Neuron (in vitro differentiated cells): ENCODE measurements at regions not wholly inside any gene's neighbourhood (a gene's known extent, or its start where the extent isn't known, plus 50 kb on each side); places are given as distances from the start of the nearest gene placed in this dataset.

Experiments used
- H2AFZ ChIP-seq: one replicate; pipeline ENCODE4 v1.6.1; 2013; ENCODE audit warnings: low read depth, mild to moderate bottlenecking, inconsistent platforms, low read length, moderate library complexity
- H3K27me3 ChIP-seq: one replicate; pipeline ENCODE4 v1.6.1; 2013; ENCODE audit warnings: low read length; ENCODE audit not compliant: insufficient read depth
- H3K36me3 ChIP-seq: one replicate; pipeline ENCODE4 v1.6.1; 2013; ENCODE audit warnings: low read length; ENCODE audit not compliant: insufficient read depth
- H3K4me1 ChIP-seq: one replicate; pipeline ENCODE4 v1.6.1; 2013; ENCODE audit warnings: low read length; ENCODE audit not compliant: insufficient read depth
- H3K4me3 ChIP-seq: 2 replicates; pipeline ENCODE4 v1.5.1; 2013; ENCODE audit warnings: mild to moderate bottlenecking, low read length, moderate library complexity
- H3K9me3 ChIP-seq: one replicate; pipeline ENCODE4 v1.6.1; 2013; ENCODE audit warnings: low read length

DNA sequence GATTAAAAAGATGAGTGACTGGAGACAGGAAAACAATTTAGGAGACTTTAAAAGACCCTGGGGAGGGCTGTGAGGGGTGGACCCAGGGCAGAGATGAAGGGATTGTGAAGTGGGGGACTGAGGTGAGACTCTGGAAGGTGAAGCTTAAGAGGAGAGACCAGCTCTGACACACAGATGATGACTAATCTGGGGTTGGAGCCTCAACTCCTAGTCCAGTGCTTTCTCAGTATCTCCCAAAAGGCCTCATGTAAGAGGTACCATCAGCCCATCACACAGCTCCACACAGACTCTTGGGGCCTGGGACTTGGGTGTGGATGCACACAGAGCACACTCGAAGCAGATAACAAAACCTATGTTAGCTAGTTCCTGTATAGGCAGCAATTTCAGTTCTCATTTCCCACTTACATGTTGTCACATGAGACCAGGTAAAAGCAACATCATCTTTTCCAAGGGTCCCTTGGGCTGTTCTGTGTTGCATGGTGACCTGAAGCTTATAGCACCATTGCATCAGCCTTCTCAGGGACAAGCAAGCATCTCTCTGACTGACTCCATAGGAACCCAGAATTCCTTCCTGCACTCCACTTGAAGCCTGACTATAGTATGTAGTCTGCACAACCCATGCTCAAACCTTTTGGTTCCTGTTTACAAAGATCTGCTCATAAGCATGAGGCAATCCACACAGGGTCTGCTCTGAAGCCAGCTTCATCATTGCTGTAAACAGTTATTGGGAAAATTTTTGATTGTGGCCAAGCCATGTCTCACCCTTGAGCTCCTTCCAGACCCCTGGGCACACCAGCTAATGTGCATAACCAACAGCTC, 88.6 kb upstream of the MYCBP2 start:
- no peaks in the 10 kb centered on the region for H3K9me3 ChIP-seq
- H3K4me1 ChIP-seq, result no peaks in the 10 kb centered on the region
- H3K36me3 ChIP-seq, result no peaks in the 10 kb centered on the region
- H3K27me3 ChIP-seq, result no peaks in the 10 kb centered on the region
- H3K4me3 ChIP-seq, result no peak overlapping the region
- H2AFZ ChIP-seq, result no peak overlapping the region

DNA sequence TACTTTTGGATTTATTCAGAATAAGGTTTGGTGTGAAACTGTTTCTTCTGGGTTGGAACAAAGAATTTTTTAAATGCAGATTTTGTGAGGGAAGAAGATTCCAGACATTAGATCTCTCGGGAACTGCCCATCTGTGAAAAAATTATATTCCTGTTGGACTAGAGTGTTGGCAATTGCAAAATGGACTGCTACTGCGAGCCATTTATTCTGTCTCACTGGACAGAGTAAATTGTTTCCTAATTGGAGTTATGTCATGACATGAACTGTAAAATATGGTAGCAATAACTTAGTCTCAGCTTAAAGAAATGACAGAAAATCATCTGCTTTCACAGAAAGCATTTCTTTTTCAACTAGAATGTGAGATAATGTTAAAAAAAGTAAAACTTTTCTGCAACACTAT, 86.0 kb upstream of the MYCBP2 start:
- Histone ChIP-seq H3K9me3 (no peaks in the 10 kb centered on the region), H3K4me1 (no peaks in the 10 kb centered on the region), H2AFZ (no peak overlapping the region), H3K4me3 (no peak overlapping the region), H3K27me3 (no peaks in the 10 kb centered on the region), H3K36me3 (no peaks in the 10 kb centered on the region)

DNA sequence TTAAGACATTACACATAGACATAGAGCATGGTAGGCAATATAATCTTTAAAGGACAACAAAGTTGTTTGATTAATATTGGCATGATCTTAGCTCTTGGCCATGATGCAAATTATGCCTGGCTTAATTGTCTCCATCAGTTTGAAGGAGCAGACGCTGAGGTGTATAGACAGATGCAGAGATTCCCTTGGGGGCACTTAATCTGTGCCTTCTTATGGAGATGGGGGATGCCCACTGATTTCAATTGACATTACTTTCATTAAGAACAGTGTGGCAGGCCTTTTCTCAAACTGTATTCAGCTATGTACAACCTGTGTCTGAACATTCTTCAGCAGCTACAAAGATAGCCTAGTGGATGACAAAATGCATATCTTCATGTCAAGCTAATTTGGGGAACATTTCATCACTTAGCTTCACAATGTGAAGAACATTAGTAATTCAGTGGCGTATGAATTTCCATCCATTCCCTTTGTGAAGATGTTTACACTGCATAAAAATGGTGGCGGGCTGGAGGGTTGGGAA, 85.3 kb upstream of the MYCBP2 start:
- Histone ChIP-seq H3K9me3 (no peaks in the 10 kb centered on the region), H3K27me3 (no peaks in the 10 kb centered on the region), H3K4me3 (no peak overlapping the region), H3K36me3 (no peaks in the 10 kb centered on the region), H2AFZ (no peak overlapping the region), H3K4me1 (no peaks in the 10 kb centered on the region)

DNA sequence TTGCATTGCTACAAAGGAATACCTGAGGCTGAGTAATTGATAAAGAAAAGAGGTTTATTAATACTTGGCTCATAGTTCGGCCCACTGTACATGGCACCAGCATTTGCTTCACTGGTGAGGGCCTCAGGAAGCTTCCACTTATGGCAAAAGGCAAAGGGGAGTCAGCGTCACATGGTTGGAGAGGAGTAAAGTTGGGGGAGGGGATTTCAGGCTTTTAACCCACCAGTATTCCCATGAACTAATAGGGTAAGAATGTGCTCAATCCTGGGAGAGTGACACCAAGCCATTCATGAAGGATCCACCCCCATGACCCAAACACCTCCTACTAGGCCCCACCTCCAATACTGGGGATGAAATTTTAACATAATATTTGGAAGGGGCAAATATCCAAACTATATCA, 82.5 kb upstream of the MYCBP2 start:
- Histone ChIP-seq H3K27me3 (no peaks in the 10 kb centered on the region), H3K9me3 (no peaks in the 10 kb centered on the region), H2AFZ (no peak overlapping the region), H3K4me1 (no peaks in the 10 kb centered on the region), H3K4me3 (no peak overlapping the region), H3K36me3 (no peaks in the 10 kb centered on the region)

DNA sequence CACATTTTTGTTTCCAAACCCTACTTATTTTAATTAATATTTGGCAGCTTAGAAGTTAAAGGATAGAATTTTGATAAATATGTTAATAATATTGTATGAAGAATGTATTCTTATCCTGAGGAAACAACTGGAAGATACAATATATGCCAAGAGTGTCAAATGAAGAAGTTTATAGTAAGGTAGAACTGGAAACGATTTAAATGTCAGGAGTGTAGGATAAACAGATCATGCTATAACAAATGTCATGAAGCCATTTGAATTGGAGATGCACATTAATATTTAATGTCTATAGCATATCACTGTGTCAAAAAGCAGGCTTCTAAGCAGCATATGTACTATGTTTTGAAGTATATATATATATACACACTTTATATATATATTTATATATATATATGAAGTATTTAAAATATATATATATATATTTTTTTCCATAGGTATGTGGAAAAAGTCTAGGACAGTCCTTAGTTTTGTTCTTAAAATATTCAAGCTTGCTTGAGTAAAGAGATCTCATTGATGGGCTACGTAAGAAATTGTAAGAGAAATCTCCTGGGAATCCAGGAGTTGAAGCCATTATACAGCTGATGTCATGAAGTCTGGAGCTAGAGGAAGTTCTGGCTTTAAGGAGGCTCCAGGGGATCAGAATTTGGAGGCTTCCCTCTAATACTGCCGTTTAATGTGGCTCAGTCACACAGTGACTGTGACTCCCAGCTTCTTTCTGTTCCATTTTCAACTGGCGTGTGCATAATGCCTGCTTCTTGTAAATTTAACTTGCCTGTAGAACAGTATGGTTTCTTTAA, 79.9 kb upstream of the MYCBP2 start:
- Histone ChIP-seq H3K4me3 (no peak overlapping the region), H3K36me3 (no peaks in the 10 kb centered on the region), H2AFZ (no peak overlapping the region), H3K4me1 (no peaks in the 10 kb centered on the region), H3K27me3 (no peaks in the 10 kb centered on the region), H3K9me3 (no peaks in the 10 kb centered on the region)

DNA sequence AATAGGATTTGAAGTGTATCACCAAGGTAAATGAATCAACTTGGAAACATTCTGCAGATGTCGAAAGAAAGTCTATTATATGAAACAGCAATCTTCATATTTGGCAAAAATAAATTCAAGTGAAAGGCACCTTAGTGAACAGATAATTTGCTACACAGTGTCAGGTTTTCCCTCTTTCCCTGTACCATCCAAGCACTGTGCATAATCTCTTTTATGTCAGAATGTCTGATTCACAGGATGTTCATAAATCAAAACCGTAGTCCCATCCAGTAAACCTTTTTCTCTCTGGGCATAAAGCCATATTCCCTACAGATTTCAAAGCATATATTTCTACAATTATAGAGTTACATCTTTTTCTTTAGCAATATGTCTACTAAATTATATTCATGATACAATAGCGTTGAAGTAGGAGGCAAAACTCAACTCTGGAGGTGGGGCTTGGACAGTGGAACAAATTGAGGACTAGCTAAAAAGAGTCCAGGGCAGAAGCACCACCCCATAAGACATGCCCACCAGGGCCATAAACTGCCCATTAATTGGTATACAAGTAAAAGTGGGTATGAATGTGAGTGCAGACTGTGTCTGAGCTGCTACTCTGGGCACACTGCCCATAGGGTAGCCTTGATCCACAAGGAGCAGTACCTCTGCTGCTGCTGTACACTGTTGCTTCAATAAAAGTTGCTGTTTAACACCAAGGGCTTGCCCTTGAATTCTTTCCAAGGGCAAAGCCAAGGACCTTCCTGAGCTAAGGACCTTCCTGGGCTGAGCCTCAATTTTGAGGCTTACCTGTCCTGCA, 72.1 kb upstream of the MYCBP2 start:
- Histone ChIP-seq H3K4me1 (no peaks in the 10 kb centered on the region), H3K27me3 (no peaks in the 10 kb centered on the region), H3K9me3 (no peaks in the 10 kb centered on the region), H3K36me3 (no peaks in the 10 kb centered on the region), H3K4me3 (no peak overlapping the region), H2AFZ (no peak overlapping the region)

DNA sequence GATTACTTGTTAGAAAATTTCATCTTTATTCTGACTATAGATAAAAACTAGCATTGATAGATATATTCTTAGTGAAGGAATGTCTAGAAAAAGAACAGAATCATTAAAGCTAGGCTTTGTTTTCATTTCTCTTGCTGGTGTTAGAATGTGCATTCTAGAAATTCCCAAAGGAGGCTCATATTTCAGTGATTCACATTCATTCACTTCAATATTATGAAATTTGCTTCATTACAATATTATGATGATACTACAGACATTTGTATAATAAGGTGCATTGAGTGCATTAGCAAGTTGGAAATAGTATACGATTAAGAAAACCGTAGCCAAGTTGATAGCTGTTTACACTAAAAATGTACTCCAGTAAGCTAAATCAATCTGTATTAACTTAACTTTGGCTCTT, 70.7 kb upstream of the MYCBP2 start:
- Histone ChIP-seq H3K9me3 (no peaks in the 10 kb centered on the region), H3K4me3 (no peak overlapping the region), H3K36me3 (no peaks in the 10 kb centered on the region), H3K27me3 (no peaks in the 10 kb centered on the region), H2AFZ (no peak overlapping the region), H3K4me1 (no peaks in the 10 kb centered on the region)

DNA sequence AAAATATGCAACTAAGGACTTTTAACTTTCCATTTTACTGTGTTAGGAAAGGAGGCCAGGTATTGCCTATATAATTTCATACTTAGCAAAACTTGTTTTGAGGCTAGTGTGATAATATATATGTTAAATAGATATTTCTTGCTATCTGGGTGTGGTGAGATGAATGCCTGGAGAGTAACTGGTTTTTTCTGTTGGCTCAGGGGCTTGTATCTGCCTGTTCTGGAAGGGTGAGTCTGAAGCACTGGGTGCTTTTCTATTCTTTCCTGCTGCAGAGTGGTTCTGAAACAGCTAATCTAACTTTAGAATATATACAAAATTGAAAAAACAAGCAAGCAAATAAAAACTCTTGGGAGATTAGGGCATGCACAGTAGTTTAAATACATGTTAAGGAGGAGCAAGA, 64.6 kb upstream of the MYCBP2 start:
- Histone ChIP-seq H3K36me3 (no peaks in the 10 kb centered on the region), H3K27me3 (no peaks in the 10 kb centered on the region), H3K9me3 (no peaks in the 10 kb centered on the region), H2AFZ (no peak overlapping the region), H3K4me3 (no peak overlapping the region), H3K4me1 (no peaks in the 10 kb centered on the region)

DNA sequence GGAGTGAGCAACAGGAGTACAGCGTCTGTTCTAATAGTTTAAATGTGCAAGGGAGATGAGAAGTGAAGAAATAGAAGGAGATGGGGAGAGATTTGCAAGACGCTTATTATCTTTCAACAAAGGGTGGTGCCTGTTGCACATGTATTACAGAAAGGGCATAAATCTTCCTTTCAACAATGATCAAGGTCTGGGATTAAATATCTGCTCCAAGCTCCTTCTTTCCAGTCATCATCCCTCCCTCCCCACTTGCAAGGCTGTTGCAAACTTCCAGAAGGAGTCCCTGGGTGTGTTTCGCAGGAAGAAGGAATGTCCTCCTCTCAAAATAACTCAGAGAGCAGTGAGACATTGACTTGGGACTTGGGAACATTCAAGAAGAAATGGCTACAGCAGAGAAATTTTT, 63.5 kb upstream of the MYCBP2 start:
- H3K4me3 ChIP-seq, result no peak overlapping the region
- no peaks in the 10 kb centered on the region for H3K9me3 ChIP-seq
- no peaks in the 10 kb centered on the region for H3K27me3 ChIP-seq
- no peaks in the 10 kb centered on the region for H3K4me1 ChIP-seq
- no peaks in the 10 kb centered on the region for H3K36me3 ChIP-seq
- H2AFZ ChIP-seq, result no peak overlapping the region

DNA sequence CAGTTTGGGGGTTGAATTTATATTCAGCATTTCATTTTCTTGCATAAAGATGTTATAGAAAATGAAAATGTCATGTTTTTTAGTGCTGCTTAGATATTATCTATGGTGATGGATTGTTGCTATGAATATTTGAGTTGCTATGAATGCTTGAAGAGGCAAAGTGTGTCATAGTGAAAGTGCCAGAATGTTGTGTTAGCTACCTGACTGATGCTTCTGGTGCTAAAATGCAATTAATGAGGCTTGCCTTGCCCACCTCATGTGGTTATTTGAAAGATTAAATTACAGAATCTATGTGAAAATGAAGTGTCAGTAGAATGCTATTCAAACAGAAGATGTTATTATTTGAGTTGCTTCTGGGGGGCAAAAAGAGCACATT, 62.7 kb upstream of the MYCBP2 start:
- Histone ChIP-seq H2AFZ (no peak overlapping the region), H3K4me1 (no peaks in the 10 kb centered on the region), H3K27me3 (no peaks in the 10 kb centered on the region), H3K4me3 (no peak overlapping the region), H3K36me3 (no peaks in the 10 kb centered on the region), H3K9me3 (no peaks in the 10 kb centered on the region)

DNA sequence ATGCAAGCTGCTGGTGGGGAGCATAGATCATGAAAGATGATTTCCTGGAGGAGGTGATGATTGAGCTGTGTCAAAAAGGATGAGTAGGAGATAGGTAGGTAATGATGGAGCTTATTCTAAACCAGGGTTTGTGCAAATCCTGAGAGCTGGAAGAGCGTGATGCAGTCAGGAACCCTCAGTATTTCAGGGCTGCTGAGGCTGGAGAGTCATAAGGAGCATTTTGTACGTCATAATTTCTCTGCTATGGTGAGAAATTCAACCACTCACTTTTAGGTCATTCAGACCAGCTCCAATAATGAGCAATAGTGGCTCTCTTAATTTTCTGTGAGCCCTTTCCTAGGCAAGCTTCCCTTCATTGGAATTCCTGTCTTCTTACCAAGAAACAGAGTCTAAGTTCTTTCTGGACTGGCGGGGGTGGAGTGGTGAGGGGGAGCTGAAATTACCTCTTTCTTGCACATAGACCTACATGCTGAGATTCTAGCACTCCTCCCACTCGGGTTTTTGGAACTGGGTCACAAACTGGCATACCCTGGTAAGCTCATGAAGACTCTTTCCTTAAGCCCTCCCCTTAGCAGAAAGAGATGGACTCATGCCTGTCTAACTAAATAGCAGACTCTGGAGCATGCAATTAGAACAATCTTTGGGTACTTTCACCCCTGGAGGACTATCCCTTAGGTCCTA, 62.2 kb upstream of the MYCBP2 start:
- no peak overlapping the region for H3K4me3 ChIP-seq

DNA sequence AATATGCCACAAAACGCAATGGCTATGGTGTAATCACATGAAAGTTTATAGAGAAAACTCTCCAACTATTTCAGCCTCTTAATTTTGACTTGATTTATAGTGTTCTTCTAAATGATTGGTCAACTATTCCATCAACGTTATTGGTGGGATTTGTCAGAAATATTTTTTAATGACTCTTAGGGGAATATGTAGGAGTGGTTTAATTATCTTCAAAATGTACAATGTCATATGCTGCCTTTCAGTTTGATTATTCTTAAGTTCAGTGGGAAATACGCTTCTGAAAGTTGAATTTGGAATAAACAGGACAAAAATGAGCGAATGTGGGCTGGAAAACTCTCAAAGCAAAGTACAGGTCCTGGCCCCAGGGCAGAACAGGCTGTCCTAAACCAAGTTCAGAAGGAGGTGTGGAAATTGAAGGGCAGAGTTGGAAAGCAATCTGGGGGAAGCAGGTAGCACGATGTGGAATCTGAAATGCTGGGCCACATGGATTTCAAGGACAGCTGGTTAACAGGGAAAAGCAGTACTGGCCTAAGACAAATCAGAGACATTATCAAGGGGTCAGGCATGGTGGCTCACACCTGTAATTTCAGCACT, 60.8 kb upstream of the MYCBP2 start:
- H3K4me1 ChIP-seq, result peaks cover 7% of the 10 kb centered on the region
- H3K4me3 ChIP-seq, result no peak overlapping the region
- no peaks in the 10 kb centered on the region for H3K27me3 ChIP-seq

More for the DNA sequence above, 62.2 kb upstream of the MYCBP2 start:
- H3K27me3 ChIP-seq, result no peaks in the 10 kb centered on the region
- H3K4me1 ChIP-seq, result no peaks in the 10 kb centered on the region
- H2AFZ ChIP-seq, result no peak overlapping the region
- no peaks in the 10 kb centered on the region for H3K36me3 ChIP-seq
- H3K9me3 ChIP-seq, result no peaks in the 10 kb centered on the region

More for the DNA sequence above, 60.8 kb upstream of the MYCBP2 start:
- Histone ChIP-seq H2AFZ (no peak overlapping the region), H3K9me3 (no peaks in the 10 kb centered on the region), H3K36me3 (no peaks in the 10 kb centered on the region)
